Left ventricle myocardium inferior (tissue), 1 donor: ENCODE measurements at regions not wholly inside any gene's neighbourhood (a gene's known extent, or its start where the extent isn't known, plus 50 kb on each side); places are given as distances from the start of the nearest gene placed in this dataset.

Experiments
- DNase-seq: peaks from one replicate; pipeline ENCODE4 v3.0.0-alpha.2; 2020
- H3K27ac ChIP-seq: fragments of 200-600 bp; replicated peaks from 2 replicates; pipeline ENCODE4 v1.8.0; 2021
- H3K27me3 ChIP-seq: fragments of 200-600 bp; 2 replicates; pipeline ENCODE4 v1.8.0; 2021; ENCODE audit warnings: low read depth
- H3K36me3 ChIP-seq: fragments of 200-600 bp; 2 replicates; pipeline ENCODE4 v1.8.0; 2021
- H3K4me1 ChIP-seq: fragments of 200-600 bp; 2 replicates; pipeline ENCODE4 v1.8.0; 2021
- H3K4me3 ChIP-seq: fragments of 200-600 bp; 2 replicates; pipeline ENCODE4 v1.8.0; 2021; ENCODE audit warnings: mild to moderate bottlenecking, moderate library complexity
- H3K9me3 ChIP-seq: fragments of 200-600 bp; replicated peaks from 2 replicates; pipeline ENCODE4 v1.8.0; 2021
- CTCF ChIP-seq: fragments of 200-600 bp; IDR thresholded peaks from 2 replicates; pipeline ENCODE4 v1.8.0; 2021; ENCODE audit warnings: antibody characterized with exemption, mild to moderate bottlenecking, borderline replicate concordance
- intact Hi-C: fragments of 100-400 bp; cut with micrococcal nuclease; formaldehyde crosslinking; loops from one replicate; pipeline ENCODE4 v1.11.0; 2022
- donor health status: DM: no; HTN: yes; CAD: no; lungs with severe emphysema.

- no peaks in the 10 kb centered on the region for H3K9me3 ChIP-seq
- H3K4me3 ChIP-seq, result no peak overlapping the region
- intact Hi-C loops, result no loop called here
Observed at GRCh38 chr6:98539741-98540140, 294.6 kb upstream of the POU3F2 start.

GRCh38 chr6:98546376-98546775, 288.0 kb upstream of the POU3F2 start:
- H3K4me1 ChIP-seq, result no peaks in the 10 kb centered on the region
- H3K36me3 ChIP-seq, result no peaks in the 10 kb centered on the region
- no peak for DNase-seq
- H3K27ac ChIP-seq, result no peak overlapping the region
- no peak overlapping the region for H3K4me3 ChIP-seq
- no peaks in the 10 kb centered on the region for H3K9me3 ChIP-seq
- no peak for TF ChIP-seq CTCF
- intact Hi-C loops, result no loop called here
- H3K27me3 ChIP-seq, result no peaks in the 10 kb centered on the region

More at GRCh38 chr6:98539741-98540140, 294.6 kb upstream of the POU3F2 start:
- no peak overlapping the region for H3K27ac ChIP-seq
- no peaks in the 10 kb centered on the region for H3K4me1 ChIP-seq
- H3K36me3 ChIP-seq, result no peaks in the 10 kb centered on the region
- no peak for DNase-seq
- TF ChIP-seq CTCF, result no peak
- H3K27me3 ChIP-seq, result no peaks in the 10 kb centered on the region

- H3K36me3 ChIP-seq, result no peaks in the 10 kb centered on the region
- H3K9me3 ChIP-seq, result no peaks in the 10 kb centered on the region
- intact Hi-C loops, result no loop called here
- no peak overlapping the region for H3K27ac ChIP-seq
- no peak overlapping the region for H3K4me3 ChIP-seq
- no peaks in the 10 kb centered on the region for H3K4me1 ChIP-seq
- TF ChIP-seq CTCF, result no peak
- DNase-seq, result no peak
- H3K27me3 ChIP-seq, result no peaks in the 10 kb centered on the region
Observed at GRCh38 chr6:98547151-98547550, 287.2 kb upstream of the POU3F2 start.

GRCh38 chr6:98547634-98548033, 286.7 kb upstream of the POU3F2 start:
- intact Hi-C loops, result no loop called here
- H3K4me1 ChIP-seq, result no peaks in the 10 kb centered on the region

GRCh38 chr6:98548301-98548700, 286.1 kb upstream of the POU3F2 start:
- DNase-seq, result no peak
- Histone ChIP-seq H3K9me3 (no peaks in the 10 kb centered on the region), H3K36me3 (no peaks in the 10 kb centered on the region), H3K27me3 (no peaks in the 10 kb centered on the region), H3K27ac (no peak overlapping the region), H3K4me1 (no peaks in the 10 kb centered on the region), H3K4me3 (no peak overlapping the region)
- no peak for TF ChIP-seq CTCF
- intact Hi-C loops, result no loop called here

More at GRCh38 chr6:98547634-98548033, 286.7 kb upstream of the POU3F2 start:
- DNase-seq, result no peak
- Histone ChIP-seq H3K36me3 (no peaks in the 10 kb centered on the region), H3K9me3 (no peaks in the 10 kb centered on the region), H3K27ac (no peak overlapping the region), H3K4me3 (no peak overlapping the region), H3K27me3 (no peaks in the 10 kb centered on the region)
- TF ChIP-seq CTCF, result no peak

GRCh38 chr6:98560418-98560817, 274.0 kb upstream of the POU3F2 start:
- intact Hi-C loops, result no loop called here

More at GRCh38 chr6:98560418-98560817, 274.0 kb upstream of the POU3F2 start:
- Histone ChIP-seq H3K27ac (no peak overlapping the region), H3K4me3 (no peak overlapping the region), H3K9me3 (no peaks in the 10 kb centered on the region), H3K36me3 (no peaks in the 10 kb centered on the region), H3K27me3 (no peaks in the 10 kb centered on the region), H3K4me1 (no peaks in the 10 kb centered on the region)
- no peak for TF ChIP-seq CTCF
- DNase-seq, result no peak
